HEK293T (cell line): ENCODE measurements at regions not wholly inside any gene's neighbourhood (a gene's known extent, or its start where the extent isn't known, plus 50 kb on each side); places are given as distances from the start of the nearest gene placed in this dataset.

ENCODE experiments used
- ARNT ChIP-seq: fragments of 450-650 bp; IDR thresholded peaks from 2 replicates; pipeline ENCODE4 v1.6.1; 2017; ENCODE audit warnings: mild to moderate bottlenecking
- BHLHE40 ChIP-seq: fragments of 450-650 bp; IDR thresholded peaks from 2 replicates; pipeline ENCODE4 v1.6.1; 2016; ENCODE audit warnings: mild to moderate bottlenecking, moderate library complexity, borderline replicate concordance
- CTBP1 ChIP-seq: fragments of 450-650 bp; IDR thresholded peaks from 2 replicates; pipeline ENCODE4 v1.6.1; 2016; ENCODE audit warnings: borderline replicate concordance
- ELF4 ChIP-seq: fragments of 450-650 bp; IDR thresholded peaks from 2 replicates; pipeline ENCODE4 v1.6.1; 2017; ENCODE audit warnings: antibody characterized with exemption
- FOXA1 ChIP-seq: fragments of 450-650 bp; IDR thresholded peaks from 2 replicates; pipeline ENCODE4 v1.6.1; 2016; ENCODE audit warnings: mild to moderate bottlenecking
- FOXK2 ChIP-seq: fragments of 450-650 bp; IDR thresholded peaks from 2 replicates; pipeline ENCODE4 v1.6.1; 2016; ENCODE audit warnings: mild to moderate bottlenecking
- FOXM1 ChIP-seq: fragments of 450-650 bp; IDR thresholded peaks from 2 replicates; pipeline ENCODE4 v1.6.1; 2017; ENCODE audit warnings: mild to moderate bottlenecking, borderline replicate concordance
- HDGF ChIP-seq: fragments of 450-650 bp; IDR thresholded peaks from 2 replicates; pipeline ENCODE4 v1.6.1; 2017; ENCODE audit warnings: antibody characterized with exemption, borderline replicate concordance
- L3MBTL2 ChIP-seq: fragments of 450-650 bp; conservative IDR thresholded peaks from 2 replicates; pipeline ENCODE4 v1.6.1; 2016; ENCODE audit warnings: mild to moderate bottlenecking
- NFRKB ChIP-seq: fragments of 450-650 bp; IDR thresholded peaks from 2 replicates; pipeline ENCODE4 v1.6.1; 2016; ENCODE audit warnings: mild to moderate bottlenecking, moderate library complexity
- SP1 ChIP-seq: fragments of 450-650 bp; IDR thresholded peaks from 2 replicates; pipeline ENCODE4 v1.6.1; 2017
- SUZ12 ChIP-seq: fragments of 450-650 bp; IDR thresholded peaks from 2 replicates; pipeline ENCODE4 v1.6.1; 2016; ENCODE audit warnings: mild to moderate bottlenecking
- TARDBP ChIP-seq: fragments of 450-650 bp; IDR thresholded peaks from 2 replicates; pipeline ENCODE4 v1.6.1; 2016
- ZNF384 ChIP-seq: fragments of 450-650 bp; IDR thresholded peaks from 2 replicates; pipeline ENCODE4 v1.6.1; 2016

- TF ChIP-seq FOXK2 (no peak), FOXA1 (no peak), BHLHE40 (no peak), ZNF384 (no peak), ELF4 (no peak), HDGF (no peak), FOXM1 (no peak), NFRKB (no peak), L3MBTL2 (no peak), SUZ12 (no peak), ARNT (no peak), TARDBP (no peak), SP1 (no peak), CTBP1 (no peak)
Measured at GRCh38 chr2:2610751-2611150, 279.7 kb upstream of the MYT1L start.
